Esophagus squamous epithelium (tissue), 4 donors: ENCODE measurements at regions not wholly inside any gene's neighbourhood (a gene's known extent, or its start where the extent isn't known, plus 50 kb on each side); places are given as distances from the start of the nearest gene placed in this dataset.

Source experiments
- CTCF ChIP-seq, 6 experiments: fragments of 450-650 bp in 4 of 6; fragments of 200-600 bp in 2 of 6; sonication (generic) in 2 of 6; IDR thresholded peaks; one replicate each; pipeline ENCODE4 v1.5.1; 2016 to 2019; ENCODE audit warnings: antibody characterized with exemption in 6 of 6, mild to moderate bottlenecking in 4 of 6, moderate library complexity in 4 of 6
- POLR2A ChIP-seq, 4 donors: fragments of 450-650 bp; IDR thresholded peaks; one replicate each; pipeline ENCODE4 v1.6.1; 2017; ENCODE audit warnings: antibody characterized with exemption in 4 of 4, mild to moderate bottlenecking in 4 of 4, moderate library complexity in 3 of 4

- TF ChIP-seq CTCF (IDR thresholded peaks at IDR 0.05) (no peak), POLR2A (IDR thresholded peaks at IDR 0.05) (no peak)
Observed at GRCh38 chr14:45308745-45309397, 55.9 kb upstream of the MIS18BP1 start.
